NCI-H1930 (cell line): ENCODE measurements at regions not wholly inside any gene's neighbourhood (a gene's known extent, or its start where the extent isn't known, plus 50 kb on each side); places are given as distances from the start of the nearest gene placed in this dataset.

Source experiments
- DNase-seq, 2 experiments: peaks; one replicate each; lab custom pipeline; 2025; lab: John Stamatoyannopoulos, UW

DNA sequence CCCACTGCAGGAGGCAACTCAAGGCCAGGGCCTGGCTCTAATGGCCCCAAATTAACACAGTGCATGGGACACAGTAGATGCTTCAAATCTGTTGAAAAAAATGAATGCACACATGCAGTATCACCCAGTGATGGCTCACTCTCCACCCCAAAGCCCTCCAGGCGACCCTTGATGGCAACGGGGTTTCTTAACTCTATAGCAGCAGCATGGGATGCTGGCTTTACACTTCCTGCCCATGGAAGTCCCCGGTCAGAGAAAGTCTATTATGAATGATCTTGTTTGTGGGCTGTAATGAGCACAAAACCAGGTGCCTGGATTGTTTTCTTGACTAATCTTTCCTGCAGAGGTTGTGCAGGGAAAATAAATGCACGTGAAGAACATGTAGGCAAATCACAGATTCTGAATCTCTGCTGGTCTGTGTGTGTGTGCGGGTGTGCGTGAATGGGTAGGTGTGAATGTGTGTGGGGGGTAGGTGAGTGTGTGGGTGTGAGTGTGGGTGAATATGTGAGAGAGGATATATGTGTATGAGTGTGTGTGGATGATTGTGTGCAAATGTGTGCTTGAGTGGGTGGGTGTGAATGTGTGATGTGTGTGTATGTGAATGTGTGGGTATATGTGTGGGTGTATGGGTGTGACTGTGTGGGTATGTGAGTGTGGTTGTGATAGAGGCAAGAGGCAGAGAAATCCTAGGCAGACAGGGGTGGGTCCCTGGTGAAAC is 60.1 kb upstream of the MLN start:
- no peak for DNase-seq

DNA sequence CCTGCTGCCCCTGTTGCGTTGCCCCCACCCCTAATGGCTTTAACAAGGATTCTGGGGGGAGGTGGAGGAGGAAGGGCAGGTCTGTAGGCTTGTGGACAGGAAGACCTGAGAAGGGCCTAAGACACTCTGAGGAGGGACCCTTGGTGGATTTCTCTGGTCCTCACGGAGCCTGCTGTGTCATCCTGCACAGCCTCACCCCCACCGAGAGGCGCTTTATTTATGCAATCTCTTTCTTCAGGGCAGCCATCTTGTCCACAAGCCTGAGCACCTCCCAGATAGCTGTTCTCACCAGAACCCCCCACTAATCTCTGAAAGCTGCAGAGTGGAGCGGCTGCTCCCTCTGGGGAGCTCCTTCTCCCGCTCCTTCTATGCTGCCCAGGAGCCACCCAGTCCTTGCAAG is 59.3 kb upstream of the MLN start:
- no peak for DNase-seq

DNA sequence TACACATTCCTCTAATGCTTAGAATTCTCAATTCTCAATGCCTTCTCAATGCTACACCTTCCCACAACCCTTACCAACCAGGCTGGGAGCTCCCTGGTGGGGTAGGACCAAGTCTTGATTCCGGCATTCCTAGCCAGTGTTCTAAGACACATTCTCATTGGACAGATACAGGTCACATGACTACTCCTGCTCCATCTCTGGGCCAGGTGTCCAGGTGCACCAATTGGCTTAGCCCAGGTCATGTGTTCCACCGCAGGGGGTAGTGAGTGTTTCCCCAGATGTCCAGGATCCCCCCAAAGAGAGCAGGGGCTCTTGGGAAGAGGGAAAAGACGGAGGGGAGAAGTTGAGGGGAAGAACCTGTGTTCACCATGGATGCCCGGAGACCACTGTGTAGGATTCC is 58.7 kb upstream of the MLN start:
- no peak for DNase-seq

DNA sequence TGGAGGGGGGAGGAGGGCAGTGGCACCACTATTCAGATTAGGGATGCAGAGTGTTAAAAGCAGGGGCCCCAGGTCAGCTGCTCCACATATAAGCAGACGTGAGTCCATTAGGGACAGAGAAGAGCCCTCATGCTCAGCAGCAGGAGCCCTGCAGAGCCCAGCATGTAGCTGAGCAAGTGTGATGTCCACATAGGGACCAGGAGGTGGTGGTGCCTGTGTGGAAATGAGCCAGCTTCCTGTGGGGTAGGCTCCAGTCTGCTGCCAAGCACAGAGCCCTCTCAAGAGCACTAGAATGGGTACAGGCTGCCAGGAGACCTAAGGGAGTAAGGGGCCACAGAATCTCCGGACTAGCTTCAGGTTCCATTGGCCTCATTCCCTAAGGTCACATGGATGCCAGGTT is 57.9 kb upstream of the MLN start:
- no peak for DNase-seq

DNA sequence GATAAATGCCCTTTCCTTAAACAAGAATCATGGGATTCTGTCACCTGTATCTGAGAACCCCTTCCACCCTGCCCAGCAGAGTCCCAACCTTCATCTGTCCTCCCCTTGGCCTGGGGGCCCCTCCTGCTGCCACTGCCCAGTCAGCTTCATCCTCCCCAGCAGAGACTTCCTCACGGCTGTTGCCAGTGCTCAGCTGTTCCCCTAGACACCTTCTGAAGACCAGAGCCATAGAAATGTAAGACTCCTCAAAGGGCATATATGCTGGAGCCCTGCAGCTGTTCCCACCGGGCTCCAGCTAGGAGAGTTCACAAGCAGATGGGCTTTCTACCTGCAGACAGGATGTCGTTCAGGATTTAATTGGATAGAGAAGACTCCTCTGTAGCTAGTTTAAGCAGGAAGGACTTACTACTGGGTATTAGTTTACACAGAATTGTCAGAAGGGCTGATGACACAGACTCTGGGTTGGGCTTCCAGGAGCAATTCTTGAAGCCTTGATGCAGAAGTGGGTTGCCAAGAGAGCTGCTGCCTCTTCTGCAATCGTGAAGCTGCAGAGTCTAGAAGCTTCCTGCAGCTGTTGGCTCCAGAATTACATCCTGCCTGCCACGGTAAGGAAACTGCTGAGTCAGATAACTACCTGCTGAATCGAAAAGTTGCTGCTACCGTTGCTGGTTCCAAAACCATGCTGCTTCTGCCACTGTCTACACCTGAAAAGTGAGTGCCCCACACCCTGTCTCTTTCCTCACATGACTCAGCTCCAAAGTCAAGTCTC is 57.1 kb upstream of the MLN start:
- no peak for DNase-seq

DNA sequence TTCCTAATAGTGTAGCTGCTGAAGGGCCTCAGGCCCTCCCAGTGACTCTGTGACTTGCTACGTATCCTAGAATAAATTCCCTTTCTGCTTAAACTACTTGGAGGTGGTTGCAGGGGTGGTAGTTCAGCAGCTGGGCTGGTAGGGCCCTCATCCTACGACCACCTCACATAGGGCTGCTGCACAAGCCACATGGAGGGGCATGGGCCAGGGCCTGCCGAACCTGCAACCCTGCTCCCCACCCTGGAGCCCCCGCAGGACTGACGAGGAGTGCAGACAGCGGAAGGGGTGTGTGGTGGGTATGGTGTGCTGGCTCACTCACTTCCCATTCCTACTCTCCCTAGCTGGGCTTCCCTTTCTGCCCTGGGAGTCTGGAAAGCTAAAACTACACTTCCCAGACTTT is 56.2 kb upstream of the MLN start:
- DNase-seq = no peak

DNA sequence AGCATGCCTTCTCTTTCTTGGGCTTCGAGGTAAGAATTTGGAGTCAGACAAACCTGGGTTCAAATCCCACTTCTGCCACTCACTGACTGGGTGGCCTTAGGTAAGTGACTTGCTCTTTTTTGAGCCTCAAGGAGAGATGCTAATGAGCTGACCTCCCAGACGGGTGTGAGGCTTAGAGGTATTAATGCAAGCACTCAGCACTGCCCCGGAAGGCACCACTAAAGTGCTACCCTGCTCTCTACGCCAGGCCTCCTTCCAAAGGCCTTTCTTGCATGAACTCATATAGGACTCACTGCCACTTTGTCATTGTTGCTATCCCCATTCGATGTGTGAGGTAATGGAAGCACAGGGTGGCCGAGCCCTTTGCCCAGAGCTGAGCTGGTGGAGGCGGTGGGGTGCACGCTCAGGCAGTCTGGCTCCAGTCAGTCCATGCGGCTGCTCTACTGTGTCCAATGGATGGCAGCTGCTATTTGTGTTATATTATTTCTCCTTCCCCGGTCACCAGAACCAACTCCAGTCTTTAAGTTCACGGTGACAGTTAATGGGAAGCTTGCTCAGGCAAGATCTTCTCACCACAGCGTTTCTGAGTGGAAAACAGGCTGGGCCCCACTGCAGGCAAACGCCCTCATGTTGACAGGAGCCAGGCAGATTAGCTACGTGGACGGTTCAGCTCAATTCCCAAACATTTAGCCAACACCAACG is 55.2 kb upstream of the MLN start:
- DNase-seq = no peak

DNA sequence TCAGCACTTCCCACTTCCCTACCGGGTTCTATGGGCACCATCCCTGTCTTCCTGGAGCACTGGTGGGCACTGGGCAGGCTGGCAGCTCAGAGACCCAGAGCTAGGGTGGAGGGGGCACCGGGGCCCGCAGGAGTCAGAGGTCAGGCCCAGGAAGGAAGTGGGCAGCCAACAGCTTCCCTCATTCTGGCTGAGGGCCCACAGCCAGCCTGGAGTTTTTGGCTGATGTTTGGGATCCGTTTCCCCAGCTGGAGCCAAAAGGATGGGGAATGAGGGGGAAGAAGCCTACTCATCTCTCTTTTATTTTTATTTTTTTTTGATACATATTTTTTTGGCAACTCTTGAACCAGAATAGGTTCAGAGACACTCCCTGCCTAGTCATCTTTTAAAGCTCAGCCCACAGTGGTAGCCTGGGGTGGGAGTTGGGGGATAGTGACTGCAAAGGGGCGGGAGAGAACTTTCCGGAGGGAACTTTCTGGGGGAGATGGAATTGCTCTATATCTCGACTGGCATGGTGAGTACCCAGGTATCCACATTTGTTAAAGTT is 54.2 kb upstream of the MLN start:
- no peak for DNase-seq

DNA sequence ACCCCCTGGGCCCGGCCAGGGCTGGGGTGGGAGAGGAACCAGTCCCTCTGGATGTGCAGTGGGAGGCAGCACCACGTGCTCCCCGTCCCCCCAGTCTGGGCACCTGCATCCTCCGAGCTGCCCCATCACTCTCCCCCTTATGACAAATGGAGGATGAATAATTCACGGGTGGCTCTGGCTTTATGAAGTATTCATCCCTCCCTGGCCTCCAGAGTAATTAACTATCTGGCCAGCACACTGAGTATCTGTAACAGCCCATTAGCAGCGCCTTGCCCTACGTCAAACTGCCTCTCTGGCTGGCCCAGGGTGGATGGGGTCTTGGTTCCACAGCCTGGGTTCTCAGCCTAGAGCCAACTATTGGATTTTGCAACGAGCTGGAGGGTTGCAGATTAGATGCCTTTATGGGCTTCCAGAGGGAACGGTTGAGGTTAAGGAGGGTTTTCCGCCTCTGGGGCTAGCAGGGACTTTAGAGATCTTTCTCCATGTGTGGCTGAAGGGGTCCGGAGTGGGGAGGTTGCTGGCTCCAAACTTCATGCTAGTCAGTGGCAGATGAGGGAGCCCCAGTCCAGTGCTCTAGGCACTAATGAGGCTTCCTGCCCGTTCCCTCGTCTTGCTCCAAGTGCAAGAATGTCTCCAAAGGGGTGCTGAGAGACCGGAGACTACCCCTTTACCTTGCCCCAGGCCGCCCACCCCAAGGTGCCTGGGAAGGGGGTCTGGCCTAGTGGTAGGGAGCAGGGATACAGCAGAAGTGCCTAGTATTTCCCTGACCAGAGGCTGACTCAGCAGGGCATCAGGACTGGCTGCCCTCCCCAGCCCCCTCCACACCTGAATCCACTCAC is 53.5 kb upstream of the MLN start:
- no peak for DNase-seq

DNA sequence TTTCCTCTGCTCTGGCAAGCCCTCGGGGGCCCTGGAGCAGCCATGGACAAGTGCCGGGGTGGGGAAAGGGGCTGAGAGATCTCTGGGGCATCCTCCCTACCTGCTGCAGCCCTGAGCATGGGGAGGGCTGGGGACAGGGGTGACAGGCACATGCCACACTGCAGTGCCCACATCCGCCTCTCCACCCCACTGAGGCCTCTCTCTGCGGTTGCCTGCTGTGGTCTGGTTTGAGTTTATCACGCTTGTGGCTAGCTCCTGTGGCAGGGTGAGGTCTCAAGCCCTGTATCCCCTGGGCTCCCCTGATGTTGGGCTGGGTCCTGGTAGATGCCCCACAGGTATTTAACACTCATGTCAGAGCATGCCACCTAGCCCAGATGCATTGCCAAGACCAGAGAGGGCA is 52.9 kb upstream of the MLN start:
- no peak for DNase-seq

DNA sequence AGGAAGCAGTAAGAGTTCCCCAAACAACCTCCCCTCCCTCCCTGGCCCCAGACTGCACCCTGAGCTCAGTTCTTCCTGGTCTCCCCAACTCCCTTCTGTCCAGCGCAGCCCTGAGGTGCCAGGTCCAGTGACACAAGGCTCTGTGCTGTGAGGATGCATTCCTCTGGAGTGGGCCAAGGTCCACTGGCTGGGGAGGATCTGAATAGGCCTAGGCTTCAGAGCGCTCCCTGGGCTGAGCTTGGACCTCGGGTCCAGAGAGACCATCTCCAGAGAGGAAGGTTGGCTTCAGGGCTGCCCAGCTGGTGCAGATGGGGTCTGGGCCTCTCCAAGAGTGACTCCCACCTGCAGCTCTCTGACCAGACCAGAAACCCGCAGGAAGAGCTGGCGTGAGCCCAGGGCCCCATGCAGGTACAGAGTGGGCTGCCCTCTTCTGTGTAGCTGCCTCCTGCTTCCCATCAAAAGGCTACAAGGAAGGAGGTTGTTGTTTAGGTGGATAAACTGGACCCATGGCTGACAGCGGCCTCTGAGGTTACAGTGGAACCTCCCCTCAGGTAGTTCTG is 52.3 kb upstream of the MLN start:
- no peak for DNase-seq

DNA sequence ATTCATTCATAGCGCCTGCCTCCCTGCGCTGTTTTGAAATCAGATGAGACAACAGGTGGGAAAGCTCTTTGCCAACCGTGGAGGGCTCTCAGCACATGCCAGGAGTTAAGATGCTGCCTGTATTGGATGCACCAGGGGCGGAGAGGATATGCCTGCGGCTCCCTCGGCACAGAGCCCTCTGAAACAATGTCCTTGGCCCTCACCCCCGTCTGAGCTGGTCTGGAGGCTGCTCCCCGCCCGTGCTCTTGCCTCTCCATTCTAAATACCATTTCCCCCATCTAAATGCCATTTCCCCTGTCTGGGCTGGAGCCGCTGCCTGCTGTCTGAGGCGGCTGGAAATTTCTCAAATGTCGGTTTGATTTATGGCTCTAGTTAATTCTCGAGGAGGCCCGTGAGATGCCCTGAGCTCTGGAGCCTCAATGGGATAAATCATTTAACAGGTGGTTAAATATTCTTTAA is 50.8 kb upstream of the MLN start:
- DNase-seq = no peak

DNA sequence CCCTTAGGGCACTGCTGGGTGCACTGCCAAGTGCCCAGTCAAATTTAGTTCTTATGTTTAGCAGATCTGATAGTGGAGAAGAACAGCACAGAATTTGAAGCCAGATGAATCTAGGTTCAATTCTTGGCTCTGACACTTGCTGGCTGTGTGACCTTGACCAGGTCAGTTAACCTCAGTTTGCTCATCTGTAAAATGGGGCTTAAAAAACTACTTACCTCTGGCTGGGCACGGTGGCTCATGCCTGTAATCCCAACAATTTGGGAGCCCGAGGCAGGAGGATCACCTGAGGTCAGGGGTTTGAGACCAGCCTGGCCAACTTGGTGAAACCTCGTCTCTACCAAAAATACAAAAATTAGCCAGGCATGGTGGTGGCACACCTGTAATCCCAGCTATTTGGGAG is 49.9 kb upstream of the MLN start:
- no peak for DNase-seq
